Medulla oblongata (tissue), 1 donor: ENCODE measurements at regions not wholly inside any gene's neighbourhood (a gene's known extent, or its start where the extent isn't known, plus 50 kb on each side); places are given as distances from the start of the nearest gene placed in this dataset.

Experiments used
- DNase-seq: peaks from one replicate; pipeline ENCODE4 v3.0.0-alpha.2; 2015; ENCODE audit errors: extremely low spot score

DNA sequence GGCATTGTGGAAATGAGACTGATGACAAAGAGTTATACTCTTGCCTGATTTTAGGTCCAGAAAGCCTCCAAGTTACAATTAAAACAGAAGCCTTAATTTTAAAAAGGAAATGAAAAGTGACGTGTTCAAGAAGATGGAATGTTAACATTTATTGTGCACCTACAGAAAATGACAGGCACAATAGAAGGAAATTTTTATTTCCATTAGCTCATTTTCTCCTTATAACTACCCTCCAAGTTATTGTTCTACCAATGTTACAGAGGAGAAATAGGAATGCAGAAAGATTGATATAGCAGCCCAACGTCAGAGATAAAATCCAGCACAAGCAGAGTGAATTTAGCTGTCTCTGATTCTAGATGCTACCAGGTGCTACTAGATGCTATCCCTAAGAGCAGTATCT is 736.9 kb upstream of the KIRREL3 start:
- no peak for DNase-seq

GRCh38 chr11:127733552-127733951 is 733.0 kb upstream of the KIRREL3 start:
- DNase-seq, result no peak

DNA sequence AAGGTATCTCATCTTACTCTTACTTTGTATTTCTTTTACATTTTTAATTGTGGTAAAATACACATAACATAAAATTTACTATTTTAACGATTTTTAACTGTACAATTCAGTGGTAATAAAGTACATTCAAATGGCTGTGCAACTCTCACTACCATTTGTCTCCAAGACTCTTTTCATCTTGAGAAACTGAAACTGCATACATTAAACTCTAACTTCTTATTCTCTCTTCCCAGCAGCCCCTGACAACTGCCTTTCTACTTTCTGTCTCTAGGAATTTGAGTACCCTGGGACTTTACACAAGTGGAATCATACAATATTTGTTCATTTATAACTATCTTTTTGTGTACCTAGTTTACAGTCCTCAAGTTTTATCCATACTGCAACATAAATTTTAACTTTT is 725.8 kb upstream of the KIRREL3 start:
- no peak for DNase-seq

GRCh38 chr11:127723714-127724113 is 723.1 kb upstream of the KIRREL3 start:
- DNase-seq, result no peak

GRCh38 chr11:127713226-127713625 is 712.7 kb upstream of the KIRREL3 start:
- no peak for DNase-seq

DNA sequence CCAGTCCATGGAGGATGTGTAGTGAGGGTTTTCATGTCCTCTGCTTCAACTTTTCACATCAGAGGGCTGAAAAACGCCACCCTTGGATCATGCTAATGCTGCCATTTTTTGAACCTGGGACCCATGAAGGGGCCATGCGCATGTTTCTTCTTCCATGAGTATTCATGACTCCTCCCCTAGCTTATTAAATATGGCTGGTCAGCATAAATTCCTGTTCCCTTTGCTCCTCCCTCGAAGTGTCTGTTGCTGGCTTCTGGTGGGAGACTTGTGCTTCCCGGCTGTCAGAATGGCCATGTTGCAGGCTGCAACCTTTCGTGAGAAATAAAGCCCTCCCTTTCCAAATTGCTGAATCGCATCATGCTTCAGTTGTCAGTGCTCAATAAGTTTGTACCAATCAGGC is 711.2 kb upstream of the KIRREL3 start:
- DNase-seq, result no peak

DNA sequence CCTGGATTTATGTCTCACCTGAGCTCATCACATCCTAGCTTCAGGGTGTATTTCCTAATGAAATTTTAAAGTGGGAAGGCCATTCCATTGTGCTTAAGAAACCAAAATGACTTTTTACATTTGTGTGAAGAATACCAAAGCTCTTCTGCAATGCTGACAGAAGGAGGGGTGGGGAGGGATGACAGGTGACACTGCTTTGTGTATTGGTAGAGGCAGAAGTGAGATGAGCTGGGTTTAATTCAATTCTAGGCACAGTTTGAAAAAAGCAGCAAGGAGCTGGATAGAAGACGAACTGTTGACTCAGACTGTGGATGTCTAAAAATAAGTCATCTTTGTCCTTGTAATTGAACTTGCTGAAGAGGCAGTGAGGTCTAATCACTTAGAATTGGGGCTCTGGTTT is 710.3 kb upstream of the KIRREL3 start:
- DNase-seq, result no peak

GRCh38 chr11:127709960-127710359 is 709.4 kb upstream of the KIRREL3 start:
- DNase-seq, result no peak

- DNase-seq, result no peak
Observed at GRCh38 chr11:127693686-127694085, 693.1 kb upstream of the KIRREL3 start.

DNA sequence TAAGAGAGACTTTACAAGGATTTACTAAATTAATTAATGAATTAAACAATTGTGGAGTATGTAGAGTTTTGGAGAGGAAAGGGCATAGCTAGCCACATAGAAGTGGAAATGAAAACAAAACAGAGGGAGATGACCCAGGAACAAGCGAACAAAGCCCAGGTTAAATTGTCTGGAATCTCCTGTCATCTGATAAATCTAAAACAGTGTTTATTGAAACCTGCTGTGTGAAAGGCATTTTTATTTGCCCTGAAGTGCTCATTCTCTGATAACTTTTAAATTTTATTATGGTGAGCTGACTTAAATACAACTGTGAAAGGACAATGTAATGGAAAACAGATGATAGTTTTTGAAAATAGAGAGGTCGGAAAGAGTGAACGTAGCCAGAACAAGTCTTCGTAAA is 682.8 kb upstream of the KIRREL3 start:
- DNase-seq, result no peak

- DNase-seq, result no peak
Observed at GRCh38 chr11:127679816-127680545, 679.4 kb upstream of the KIRREL3 start.

GRCh38 chr11:127678631-127679030 is 678.1 kb upstream of the KIRREL3 start:
- no peak for DNase-seq

- DNase-seq, result no peak
Observed at GRCh38 chr11:127677660-127678425, 677.3 kb upstream of the KIRREL3 start.

DNA sequence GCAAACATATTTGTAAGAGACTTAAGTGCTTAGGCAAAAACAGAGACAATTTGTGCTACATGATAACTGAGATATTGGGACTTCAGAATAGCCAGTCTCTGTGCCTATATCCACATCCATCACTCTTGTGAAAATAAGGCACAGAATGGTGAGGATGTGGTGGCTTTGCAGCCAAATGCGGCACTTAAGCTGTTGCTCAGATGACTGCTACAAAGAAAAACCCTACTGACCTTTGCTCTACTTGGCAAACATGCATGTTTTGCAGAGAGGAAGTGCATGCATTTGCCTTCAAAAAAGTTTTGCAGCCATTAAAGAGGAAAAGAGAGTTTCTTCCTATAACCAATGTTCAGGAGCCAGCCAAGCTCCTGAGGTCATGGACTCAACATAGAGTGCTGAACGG is 675.0 kb upstream of the KIRREL3 start:
- DNase-seq, result no peak

- DNase-seq, result no peak
Observed at GRCh38 chr11:127674754-127675153, 674.2 kb upstream of the KIRREL3 start.

DNA sequence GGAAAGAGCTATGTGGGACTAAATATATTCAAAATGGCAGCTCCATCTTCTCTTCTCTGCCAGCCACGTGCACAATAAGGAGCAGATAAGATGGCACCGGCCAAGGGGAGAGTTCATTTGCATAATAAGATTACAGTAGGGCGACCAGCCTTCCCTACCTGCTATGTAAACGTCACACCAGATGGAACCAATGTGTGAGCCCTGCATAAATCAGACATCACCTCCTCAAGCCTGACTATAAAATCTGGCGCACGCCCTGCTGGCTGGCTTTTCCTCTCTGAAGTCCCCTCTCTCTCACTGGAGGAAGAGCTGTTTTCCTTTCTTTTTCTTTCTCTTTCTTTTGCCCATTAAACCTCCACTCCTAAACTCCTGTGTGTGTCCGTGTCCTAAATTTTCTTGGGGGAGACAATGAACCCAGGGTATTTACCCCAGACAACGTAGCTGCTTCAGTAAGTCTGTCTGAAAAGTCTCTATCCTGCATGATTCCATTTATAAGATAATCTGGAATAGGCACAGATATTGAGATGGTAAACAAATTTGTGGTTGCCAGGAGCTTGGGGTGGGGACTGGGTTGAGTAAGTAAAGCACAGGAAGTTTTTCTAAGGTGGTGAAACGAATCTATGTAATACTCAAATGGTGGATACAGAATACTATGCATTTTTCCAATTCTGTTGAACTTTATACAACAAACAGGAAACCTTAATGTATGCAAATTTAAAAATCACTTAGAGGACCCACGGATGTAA is 670.0 kb upstream of the KIRREL3 start:
- no peak for DNase-seq

DNA sequence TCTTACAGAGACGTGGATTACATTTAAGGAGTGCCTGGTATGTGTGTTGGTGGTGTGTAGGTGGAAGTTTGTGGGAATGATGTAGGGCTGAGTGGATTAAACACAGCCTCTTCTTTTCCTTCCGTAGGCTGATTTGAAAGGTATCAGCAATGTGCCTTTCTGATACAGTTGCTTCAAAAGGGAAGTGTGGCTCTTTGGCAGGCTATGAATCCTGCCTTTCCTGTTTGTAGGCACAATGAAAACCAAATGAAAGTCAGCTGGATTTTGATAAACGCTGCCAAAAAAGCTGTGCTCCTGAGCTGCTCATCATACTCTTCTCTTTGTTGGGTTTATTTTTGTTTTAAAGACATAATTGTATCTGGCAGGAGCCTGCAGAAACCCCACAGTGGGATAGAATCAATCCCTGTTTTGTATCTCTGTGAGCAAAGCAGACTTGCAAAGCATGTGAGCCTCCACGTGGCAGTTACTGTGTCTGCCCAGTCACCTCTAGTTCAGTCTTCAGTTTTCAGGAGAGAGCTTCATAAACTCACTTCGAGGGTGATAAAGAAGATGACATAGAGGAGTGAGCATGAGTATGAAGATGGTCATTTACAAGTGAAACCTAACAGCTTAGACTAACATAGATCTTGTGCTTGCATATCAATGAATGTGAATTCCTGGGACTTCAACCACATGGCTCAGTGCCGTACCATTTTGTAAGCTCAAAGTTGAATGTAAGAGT is 655.7 kb upstream of the KIRREL3 start:
- no peak for DNase-seq

GRCh38 chr11:127653076-127653475 is 652.5 kb upstream of the KIRREL3 start:
- no peak for DNase-seq

DNA sequence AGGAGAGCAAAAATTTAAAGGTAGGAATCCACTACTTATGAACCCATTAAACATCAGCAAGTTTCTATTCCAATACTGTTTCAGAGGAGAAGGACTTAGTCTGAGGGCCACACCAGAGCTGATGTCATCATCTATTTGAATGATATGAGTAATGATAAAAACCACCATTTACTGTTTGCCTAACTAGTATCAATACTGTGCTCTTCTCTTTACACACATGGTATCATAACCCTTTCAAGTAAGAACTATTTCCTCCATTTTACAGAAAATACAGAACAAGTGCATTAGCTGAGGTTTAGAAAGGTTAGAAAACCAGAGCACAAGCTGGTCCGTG is 651.3 kb upstream of the KIRREL3 start:
- no peak for DNase-seq

GRCh38 chr11:127651175-127651887 is 650.8 kb upstream of the KIRREL3 start:
- no peak for DNase-seq

GRCh38 chr11:127649958-127650357 is 649.4 kb upstream of the KIRREL3 start:
- DNase-seq, result no peak

GRCh38 chr11:127649071-127649470 is 648.5 kb upstream of the KIRREL3 start:
- DNase-seq, result no peak
